GM12878 (cell line): ENCODE measurements at regions not wholly inside any gene's neighbourhood (a gene's known extent, or its start where the extent isn't known, plus 50 kb on each side); places are given as distances from the start of the nearest gene placed in this dataset.
A peak's percentile ranks its signal among the peaks of the same experiment; 100 is the strongest.

Experiments
- ATAC-seq: fragments of 200-7000 bp; cut with Tn5 transposase; 3 replicates; pipeline ENCODE4 v1.9.1; 2020; ENCODE audit warnings: mild to moderate bottlenecking, moderate library complexity
- BruUV-seq: library from RNA; stranded (reverse); fragments of 400-500 nt; replicated peaks from 2 replicates; lab custom pipeline; 2021; lab: Mats Ljungman, UMichigan
- CTCF ChIA-PET: fragments of 300-600 bp; sonication (Branson Sonifier 250); formaldehyde crosslinking; extraction: SDS; loops from one replicate; lab custom pipeline; 2021; ENCODE audit warnings: inconsistent platforms; lab: Yijun Ruan, JAX
- POLR2A ChIA-PET: fragments of 350-600 bp; formaldehyde crosslinking; extraction: SDS; loops from one replicate; lab custom pipeline; 2021; ENCODE audit warnings: inconsistent platforms; lab: Charles Lee
- RAD21 ChIA-PET: fragments of 300-600 bp; sonication (Branson Sonifier 250); formaldehyde crosslinking; loops from one replicate; lab custom pipeline; 2023; ENCODE audit warnings: antibody characterized with exemption; ENCODE audit not compliant: unreplicated experiment; lab: Charles Lee
- SMC1A ChIA-PET: fragments of 300-600 bp; sonication (Branson Sonifier 250); formaldehyde crosslinking; loops from one replicate; lab custom pipeline; 2023; ENCODE audit not compliant: unreplicated experiment, uncharacterized antibody; lab: Charles Lee
- DNase-seq: peaks from one replicate; pipeline ENCODE4 v3.0.0-alpha.2; 2011; ENCODE audit warnings: low read depth, low spot score
- FAIRE-seq: peaks from 3 replicates; lab custom pipeline; 2011; peaks lifted over from hg19 to GRCh38; lab: Jason Lieb, UNC
- H2AFZ ChIP-seq: 2 replicates; pipeline ENCODE4 v1.6.0; 2011; ENCODE audit warnings: low read depth, low read length, control low read depth; ENCODE audit not compliant: control insufficient read depth
- H3K27ac ChIP-seq: 2 replicates; pipeline ENCODE4 v1.5.1; 2011; ENCODE audit warnings: control low read depth; ENCODE audit not compliant: control insufficient read depth, insufficient read depth
- H3K27me3 ChIP-seq, 2 experiments: replicated peaks in 1 of 2; 2 replicates each; pipeline versions ENCODE4 v1.6.0 to v1.6.1; 2011; ENCODE audit warnings: low read length in 1 of 2; ENCODE audit not compliant: control insufficient read depth in 2 of 2, insufficient read depth in 2 of 2
- H3K36me3 ChIP-seq, 2 experiments: 2 replicates each; pipeline ENCODE4 v1.5.1; 2011; ENCODE audit warnings: low read length in 1 of 2; ENCODE audit not compliant: control insufficient read depth in 2 of 2, insufficient read depth in 2 of 2
- H3K4me1 ChIP-seq: 2 replicates; pipeline ENCODE4 v1.6.1; 2011; ENCODE audit warnings: mild to moderate bottlenecking, low read length, moderate library complexity, mixed read lengths; ENCODE audit not compliant: control insufficient read depth, insufficient read depth
- H3K4me2 ChIP-seq: 2 replicates; pipeline ENCODE4 v1.6.0; 2011; ENCODE audit warnings: control low read depth; ENCODE audit not compliant: control insufficient read depth, insufficient read depth
- H3K4me3 ChIP-seq: fragments of 200-600 bp; sonication (generic); 2 replicates; pipeline ENCODE4 v1.5.1; 2016
- H3K79me2 ChIP-seq: 2 replicates; pipeline ENCODE4 v1.6.0; 2011; ENCODE audit warnings: low read length; ENCODE audit not compliant: control insufficient read depth, insufficient read depth
- H3K9ac ChIP-seq: 2 replicates; pipeline ENCODE4 v1.8.0; 2011; ENCODE audit warnings: low read length, control low read depth, mixed read lengths; ENCODE audit not compliant: control insufficient read depth, insufficient read depth
- H3K9me3 ChIP-seq: replicated peaks from 3 replicates; pipeline ENCODE4 v1.5.1; 2011; ENCODE audit warnings: mild to moderate bottlenecking, low read length; ENCODE audit not compliant: control insufficient read depth, insufficient read depth
- H4K20me1 ChIP-seq: 2 replicates; pipeline ENCODE4 v1.6.0; 2011; ENCODE audit not compliant: control insufficient read depth, insufficient read depth
- BHLHE40 ChIP-seq, 2 experiments: fragments of 450-650 bp in 1 of 2; IDR thresholded peaks; 2 replicates each; pipeline ENCODE4 v1.6.1; 2011 to 2017; ENCODE audit warnings: low read depth in 2 of 2, borderline replicate concordance in 1 of 2, improper control_type of control experiment in 1 of 2, low read length in 1 of 2, mild to moderate bottlenecking in 1 of 2
- CEBPB ChIP-seq, 2 experiments: fragments of 150-350 bp in 1 of 2; IDR thresholded peaks; 2 replicates each; pipeline ENCODE4 v1.6.1; 2012 to 2014; ENCODE audit warnings: low read depth in 2 of 2, low read length in 2 of 2, borderline replicate concordance in 1 of 2, inconsistent platforms in 1 of 2
- EED ChIP-seq: sonication (generic); IDR thresholded peaks from 2 replicates; pipeline ENCODE4 v1.6.1; 2016; ENCODE audit warnings: antibody characterized with exemption, low read depth
- FOXK2 ChIP-seq: fragments of 450-650 bp; IDR thresholded peaks from 2 replicates; pipeline ENCODE4 v1.6.1; 2017; ENCODE audit warnings: mild to moderate bottlenecking, moderate library complexity
- GATAD2B ChIP-seq: fragments of 450-650 bp; conservative IDR thresholded peaks from 2 replicates; pipeline ENCODE4 v1.6.1; 2017; ENCODE audit warnings: low read depth, mild to moderate bottlenecking, moderate library complexity
- HDGF ChIP-seq: fragments of 450-650 bp; IDR thresholded peaks from 2 replicates; pipeline ENCODE4 v1.6.1; 2016; ENCODE audit warnings: antibody characterized with exemption
- NFYB ChIP-seq: IDR thresholded peaks from 2 replicates; pipeline ENCODE4 v1.6.1; 2011; ENCODE audit warnings: low read depth, mild to moderate bottlenecking, low read length, improper control_type of control experiment, moderate library complexity; ENCODE audit not compliant: insufficient read depth
- NR2C2 ChIP-seq: IDR thresholded peaks from 2 replicates; pipeline ENCODE4 v1.6.1; 2011; ENCODE audit warnings: borderline replicate concordance, low read depth; ENCODE audit not compliant: control insufficient read depth, insufficient read length
- NRF1 ChIP-seq: conservative IDR thresholded peaks from 2 replicates; pipeline ENCODE4 v1.6.1; 2011; ENCODE audit warnings: mild to moderate bottlenecking, low read depth, low read length, improper control_type of control experiment
- SUPT20H ChIP-seq: IDR thresholded peaks from 2 replicates; pipeline ENCODE4 v1.6.1; 2011; ENCODE audit warnings: low read depth, mild to moderate bottlenecking, low read length, moderate library complexity, borderline replicate concordance; ENCODE audit not compliant: control insufficient read depth
- SUZ12 ChIP-seq: fragments of 200-600 bp; sonication (generic); IDR thresholded peaks from one replicate; pipeline ENCODE4 v1.6.1; 2018; ENCODE audit warnings: antibody characterized with exemption, mild to moderate bottlenecking; ENCODE audit not compliant: unreplicated experiment
- YBX1 ChIP-seq: fragments of 450-650 bp; IDR thresholded peaks from 2 replicates; pipeline ENCODE4 v1.6.1; 2016; ENCODE audit warnings: antibody characterized with exemption
- in situ Hi-C: fragments of 300-500 bp; cut with MboI; formaldehyde crosslinking; loops from 9 replicates; pipeline ENCODE4 v1.14.3; 2018; ENCODE audit warnings: mixed read lengths
- intact Hi-C: fragments of 100-400 bp; cut with micrococcal nuclease; formaldehyde crosslinking; loops from one replicate; pipeline ENCODE4 v1.14.2; 2022; ENCODE audit not compliant: unreplicated experiment
- TF ChIP-seq, protein P1 (sequence below): IDR thresholded peaks from 2 replicates; pipeline ENCODE4 v1.6.1; 2012; ENCODE audit warnings: low read depth, low read length, improper control_type of control experiment
- TF ChIP-seq, protein P2 (sequence below): fragments of 150-350 bp; IDR thresholded peaks from 2 replicates; pipeline ENCODE4 v1.6.1; 2016; ENCODE audit warnings: low read depth, low read length
- TF ChIP-seq, protein P3 (sequence below): IDR thresholded peaks from 2 replicates; pipeline ENCODE4 v1.6.1; 2011; ENCODE audit warnings: low read depth, mild to moderate bottlenecking, low read length, moderate library complexity, borderline replicate concordance; ENCODE audit errors: extremely low read depth

DNA sequence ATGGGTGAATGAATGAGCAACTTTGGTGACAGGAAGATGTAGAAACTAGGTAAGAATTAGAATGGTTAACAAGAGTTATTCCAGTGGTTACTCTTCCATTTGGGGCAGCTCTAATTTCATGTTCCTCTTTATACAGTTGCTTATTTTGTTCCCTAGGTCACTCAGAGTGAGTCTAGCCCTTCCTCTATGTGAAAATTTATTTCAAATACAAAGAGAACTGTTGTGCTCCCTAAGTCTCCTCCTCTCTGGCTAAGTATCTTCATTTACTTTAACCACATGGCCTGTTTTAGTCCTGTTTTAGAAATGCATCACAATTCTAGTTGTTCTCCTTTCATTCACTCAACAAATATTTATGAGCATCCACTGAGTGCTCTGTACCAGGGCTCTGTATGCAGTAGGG is 51.1 kb upstream of the HIF1A start:
- no peak overlapping the region for H3K4me2 ChIP-seq
- intact Hi-C loops (no loop called here), in situ Hi-C loops (no loop called here)
- no peaks in the 10 kb centered on the region for H3K27me3 ChIP-seq
- RAD21 ChIA-PET = no interaction called here
- FAIRE-seq (peak; percentile 27), ATAC-seq (peak; percentile 51), DNase-seq (no peak)
- no TSS peak for BruUV-seq
- no peak overlapping the region for H3K9ac ChIP-seq
- SMC1A ChIA-PET = no interaction called here
- CTCF ChIA-PET = no interaction called here
- H2AFZ ChIP-seq = no peak overlapping the region
- POLR2A ChIA-PET = no interaction called here
- peaks cover 8% of the 10 kb centered on the region for H3K4me1 ChIP-seq
- no peak overlapping the region for H3K27ac ChIP-seq
- no peak overlapping the region for H3K4me3 ChIP-seq
- no peaks in the 10 kb centered on the region for H3K36me3 ChIP-seq
- no peaks in the 10 kb centered on the region for H4K20me1 ChIP-seq
- H3K9me3 ChIP-seq = no peaks in the 10 kb centered on the region
- no peaks in the 10 kb centered on the region for H3K79me2 ChIP-seq
- TF ChIP-seq NR2C2 (no peak), GATAD2B (no peak), EED (no peak), BHLHE40 (IDR thresholded peaks at IDR 0.05; ENCODE audit: borderline replicate concordance in 1 of 2, low read depth in 2 of 2, low read length in 1 of 2) (no peak), SUZ12 (no peak), NFYB (no peak), YBX1 (no peak), CEBPB (IDR thresholded peaks at IDR 0.05; ENCODE audit: borderline replicate concordance in 1 of 2, low read depth in 2 of 2, low read length in 2 of 2) (no peak), NRF1 (no peak), SUPT20H (no peak), HDGF (no peak), FOXK2 (no peak)
- TF ChIP-seq, protein P1, sequence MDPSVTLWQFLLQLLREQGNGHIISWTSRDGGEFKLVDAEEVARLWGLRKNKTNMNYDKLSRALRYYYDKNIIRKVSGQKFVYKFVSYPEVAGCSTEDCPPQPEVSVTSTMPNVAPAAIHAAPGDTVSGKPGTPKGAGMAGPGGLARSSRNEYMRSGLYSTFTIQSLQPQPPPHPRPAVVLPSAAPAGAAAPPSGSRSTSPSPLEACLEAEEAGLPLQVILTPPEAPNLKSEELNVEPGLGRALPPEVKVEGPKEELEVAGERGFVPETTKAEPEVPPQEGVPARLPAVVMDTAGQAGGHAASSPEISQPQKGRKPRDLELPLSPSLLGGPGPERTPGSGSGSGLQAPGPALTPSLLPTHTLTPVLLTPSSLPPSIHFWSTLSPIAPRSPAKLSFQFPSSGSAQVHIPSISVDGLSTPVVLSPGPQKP = no peak
- TF ChIP-seq, protein P2, sequence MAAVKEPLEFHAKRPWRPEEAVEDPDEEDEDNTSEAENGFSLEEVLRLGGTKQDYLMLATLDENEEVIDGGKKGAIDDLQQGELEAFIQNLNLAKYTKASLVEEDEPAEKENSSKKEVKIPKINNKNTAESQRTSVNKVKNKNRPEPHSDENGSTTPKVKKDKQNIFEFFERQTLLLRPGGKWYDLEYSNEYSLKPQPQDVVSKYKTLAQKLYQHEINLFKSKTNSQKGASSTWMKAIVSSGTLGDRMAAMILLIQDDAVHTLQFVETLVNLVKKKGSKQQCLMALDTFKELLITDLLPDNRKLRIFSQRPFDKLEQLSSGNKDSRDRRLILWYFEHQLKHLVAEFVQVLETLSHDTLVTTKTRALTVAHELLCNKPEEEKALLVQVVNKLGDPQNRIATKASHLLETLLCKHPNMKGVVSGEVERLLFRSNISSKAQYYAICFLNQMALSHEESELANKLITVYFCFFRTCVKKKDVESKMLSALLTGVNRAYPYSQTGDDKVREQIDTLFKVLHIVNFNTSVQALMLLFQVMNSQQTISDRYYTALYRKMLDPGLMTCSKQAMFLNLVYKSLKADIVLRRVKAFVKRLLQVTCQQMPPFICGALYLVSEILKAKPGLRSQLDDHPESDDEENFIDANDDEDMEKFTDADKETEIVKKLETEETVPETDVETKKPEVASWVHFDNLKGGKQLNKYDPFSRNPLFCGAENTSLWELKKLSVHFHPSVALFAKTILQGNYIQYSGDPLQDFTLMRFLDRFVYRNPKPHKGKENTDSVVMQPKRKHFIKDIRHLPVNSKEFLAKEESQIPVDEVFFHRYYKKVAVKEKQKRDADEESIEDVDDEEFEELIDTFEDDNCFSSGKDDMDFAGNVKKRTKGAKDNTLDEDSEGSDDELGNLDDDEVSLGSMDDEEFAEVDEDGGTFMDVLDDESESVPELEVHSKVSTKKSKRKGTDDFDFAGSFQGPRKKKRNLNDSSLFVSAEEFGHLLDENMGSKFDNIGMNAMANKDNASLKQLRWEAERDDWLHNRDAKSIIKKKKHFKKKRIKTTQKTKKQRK = no peak
- TF ChIP-seq, protein P3, sequence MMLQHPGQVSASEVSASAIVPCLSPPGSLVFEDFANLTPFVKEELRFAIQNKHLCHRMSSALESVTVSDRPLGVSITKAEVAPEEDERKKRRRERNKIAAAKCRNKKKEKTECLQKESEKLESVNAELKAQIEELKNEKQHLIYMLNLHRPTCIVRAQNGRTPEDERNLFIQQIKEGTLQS = no peak
